ENCODE measurements at regions not wholly inside any gene's neighbourhood (a gene's known extent, or its start where the extent isn't known, plus 50 kb on each side); places are given as distances from the start of the nearest gene placed in this dataset.

- H2AFZ ChIP-seq (ENCODE audit: low read depth, low read length), result no peak overlapping the region
- H3K79me2 ChIP-seq (ENCODE audit: control insufficient read depth, insufficient read depth, low read length), result no peaks in the 10 kb centered on the region
- H3K9ac ChIP-seq (replicated peaks; ENCODE audit: extremely low read depth, insufficient read depth, low read length), result no peak overlapping the region
- dilution Hi-C loops (cut with MboI; ENCODE audit: extremely low pct_ligation_motif_present, low sequenced_read_pairs) (no loop called here), intact Hi-C loops (cut with micrococcal nuclease) (no loop called here)
- no peaks in the 10 kb centered on the region for H3K4me1 ChIP-seq (ENCODE audit: control insufficient read depth, extremely low read depth, insufficient read depth, low read length)
- no peaks in the 10 kb centered on the region for H4K20me1 ChIP-seq (replicated peaks; ENCODE audit: control insufficient read depth, extremely low read depth, insufficient read depth, low read length)
- no TSS peak for BruUV-seq (replicated peaks)
- H3K27ac ChIP-seq (ENCODE audit: insufficient read depth, low read depth, low read length), result no peak overlapping the region
- peaks cover 0 to 2% of the 10 kb centered on the region in 2 experiments for H3K27me3 ChIP-seq (ENCODE audit: control insufficient read depth in 2 of 2, insufficient read depth in 2 of 2, low read length in 2 of 2)
- no peak overlapping the region for H3K4me3 ChIP-seq (replicated peaks in 1 of 3; ENCODE audit: insufficient read depth in 1 of 3, low read depth in 1 of 3, low read length in 3 of 3)
- no peaks in the 10 kb centered on the region for H3K36me3 ChIP-seq (ENCODE audit: control insufficient read depth in 2 of 2, extremely low read depth in 1 of 2, insufficient read depth in 2 of 2, low read length in 2 of 2)
- no peak for TF ChIP-seq FOS (IDR thresholded peaks at IDR 0.05; ENCODE audit: borderline replicate concordance, insufficient read depth, low read length)
- TF ChIP-seq JUN (IDR thresholded peaks at IDR 0.05; ENCODE audit: borderline replicate concordance, insufficient read depth, insufficient read length, low read depth), result no peak
- no peak for TF ChIP-seq GATA2 (IDR thresholded peaks at IDR 0.05; ENCODE audit: insufficient read depth, insufficient read length, low read depth, low read length)
- TF ChIP-seq CTCF (IDR thresholded peaks at IDR 0.05; ENCODE audit: extremely low read depth in 1 of 2, insufficient read depth in 1 of 2, low read depth in 1 of 2, low read length in 2 of 2), result no peak
- no peak for TF ChIP-seq MAX (IDR thresholded peaks at IDR 0.05; ENCODE audit: insufficient read depth, insufficient read length)
- TF ChIP-seq MYC (IDR thresholded peaks at IDR 0.05; ENCODE audit: low read depth, low read length), result no peak
- TF ChIP-seq POLR2A (IDR thresholded peaks at IDR 0.05; ENCODE audit: low read depth, low read length), result no peak
- TF ChIP-seq POLR2AphosphoS5 (IDR thresholded peaks at IDR 0.05; ENCODE audit: insufficient read depth, low read depth, low read length), result no peak
- no peak for TF ChIP-seq EZH2 (IDR thresholded peaks at IDR 0.05; ENCODE audit: borderline replicate concordance, low read depth, low read length, severe bottlenecking)
- no peak for DNase-seq (ENCODE audit: low read depth, low spot score)
- ChIA-PET CTCF (no interaction called here), POLR2A (no interaction called here)
- no peaks in the 10 kb centered on the region for H3K9me3 ChIP-seq (replicated peaks; ENCODE audit: control insufficient read depth, insufficient read depth, low read length)
- H3K9me1 ChIP-seq (replicated peaks; ENCODE audit: control insufficient read depth, extremely low read depth, insufficient read depth, low read length), result no peaks in the 10 kb centered on the region
- no peak for FAIRE-seq
- no peak overlapping the region for H3K4me2 ChIP-seq (ENCODE audit: insufficient read depth, low read length)
Observed at GRCh38 chr5:108578791-108579190, 168.9 kb upstream of the FER start.

Measured in endothelial cell of umbilical vein (primary cell).